GM12864 (cell line): ENCODE measurements at regions not wholly inside any gene's neighbourhood (a gene's known extent, or its start where the extent isn't known, plus 50 kb on each side); places are given as distances from the start of the nearest gene placed in this dataset.

ENCODE experiments used
- DNase-seq: peaks from one replicate; pipeline ENCODE4 v3.0.0-alpha.2; 2011; ENCODE audit warnings: low read depth
- H3K4me3 ChIP-seq: 2 replicates; pipeline ENCODE4 v1.5.1; 2011; ENCODE audit warnings: mild to moderate bottlenecking, low read depth, low read length, control low read depth
- CTCF ChIP-seq: IDR thresholded peaks from 2 replicates; pipeline ENCODE4 v1.5.1; 2011; ENCODE audit warnings: low read depth, mild to moderate bottlenecking, moderate library complexity, low read length, control low read depth, inconsistent platforms; ENCODE audit errors: missing control alignments

GRCh38 chr1:61627365-61627764 lies 97.6 kb downstream of the TM2D1 start:
- DNase-seq, result no peak
- no peak for TF ChIP-seq CTCF
- no peak overlapping the region for H3K4me3 ChIP-seq

- no peak for DNase-seq
- no peak overlapping the region for H3K4me3 ChIP-seq
- TF ChIP-seq CTCF, result no peak
These were observed 98.1 kb downstream of the TM2D1 start for GRCh38 chr1:61626816-61627215.

GRCh38 chr1:61623852-61624251 lies 101.1 kb downstream of the TM2D1 start:
- no peak overlapping the region for H3K4me3 ChIP-seq
- TF ChIP-seq CTCF, result no peak

GRCh38 chr1:61620536-61620935 lies 104.4 kb downstream of the TM2D1 start:
- TF ChIP-seq CTCF, result no peak
- H3K4me3 ChIP-seq, result no peak overlapping the region
- no peak for DNase-seq

More at GRCh38 chr1:61623852-61624251, 101.1 kb downstream of the TM2D1 start:
- DNase-seq, result no peak

- no peak for DNase-seq
- H3K4me3 ChIP-seq, result no peak overlapping the region
- TF ChIP-seq CTCF, result no peak
These were observed 106.2 kb downstream of the TM2D1 start for GRCh38 chr1:61618755-61619154.

- TF ChIP-seq CTCF, result no peak
- H3K4me3 ChIP-seq, result no peak overlapping the region
- no peak for DNase-seq
These were observed 106.7 kb downstream of the TM2D1 start for GRCh38 chr1:61618193-61618592.

GRCh38 chr1:61616830-61617229 lies 108.1 kb downstream of the TM2D1 start:
- TF ChIP-seq CTCF, result no peak
- DNase-seq, result no peak
- H3K4me3 ChIP-seq, result no peak overlapping the region
